ENCODE measurements at regions not wholly inside any gene's neighbourhood (a gene's known extent, or its start where the extent isn't known, plus 50 kb on each side); places are given as distances from the start of the nearest gene placed in this dataset.

DNA sequence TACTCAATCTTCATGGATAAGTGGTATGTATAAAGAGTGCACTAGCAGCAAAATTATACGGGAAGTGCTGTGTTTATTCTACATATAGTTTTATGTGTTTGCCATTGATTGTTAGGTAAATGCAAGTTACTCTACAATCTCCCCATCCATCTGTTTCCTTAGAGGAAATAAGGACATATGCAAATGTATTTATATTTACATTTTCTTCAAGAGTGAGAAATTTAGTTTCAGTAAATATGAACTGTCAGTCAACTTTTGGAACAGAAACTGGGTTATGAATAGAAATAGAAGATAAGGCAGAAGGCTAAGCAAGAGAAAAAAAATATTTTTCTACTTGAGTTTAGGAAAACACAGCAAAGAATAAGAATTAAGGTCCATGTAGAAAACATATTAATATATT is 176.1 kb upstream of the KLHL1 start:
- TF ChIP-seq, protein P1, sequence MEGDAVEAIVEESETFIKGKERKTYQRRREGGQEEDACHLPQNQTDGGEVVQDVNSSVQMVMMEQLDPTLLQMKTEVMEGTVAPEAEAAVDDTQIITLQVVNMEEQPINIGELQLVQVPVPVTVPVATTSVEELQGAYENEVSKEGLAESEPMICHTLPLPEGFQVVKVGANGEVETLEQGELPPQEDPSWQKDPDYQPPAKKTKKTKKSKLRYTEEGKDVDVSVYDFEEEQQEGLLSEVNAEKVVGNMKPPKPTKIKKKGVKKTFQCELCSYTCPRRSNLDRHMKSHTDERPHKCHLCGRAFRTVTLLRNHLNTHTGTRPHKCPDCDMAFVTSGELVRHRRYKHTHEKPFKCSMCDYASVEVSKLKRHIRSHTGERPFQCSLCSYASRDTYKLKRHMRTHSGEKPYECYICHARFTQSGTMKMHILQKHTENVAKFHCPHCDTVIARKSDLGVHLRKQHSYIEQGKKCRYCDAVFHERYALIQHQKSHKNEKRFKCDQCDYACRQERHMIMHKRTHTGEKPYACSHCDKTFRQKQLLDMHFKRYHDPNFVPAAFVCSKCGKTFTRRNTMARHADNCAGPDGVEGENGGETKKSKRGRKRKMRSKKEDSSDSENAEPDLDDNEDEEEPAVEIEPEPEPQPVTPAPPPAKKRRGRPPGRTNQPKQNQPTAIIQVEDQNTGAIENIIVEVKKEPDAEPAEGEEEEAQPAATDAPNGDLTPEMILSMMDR (IDR thresholded peaks at IDR 0.05; ENCODE audit: insufficient read depth, low read length, poor library complexity, severe bottlenecking): no peak
- TF ChIP-seq EZH2phosphoT487 (conservative IDR thresholded peaks at IDR 0.05; ENCODE audit: low read length): no peak
